22Rv1 (cell line): ENCODE measurements at regions not wholly inside any gene's neighbourhood (a gene's known extent, or its start where the extent isn't known, plus 50 kb on each side); places are given as distances from the start of the nearest gene placed in this dataset.

Source experiments
- ZFX ChIP-seq: fragments of 450-650 bp; IDR thresholded peaks from 2 replicates; pipeline ENCODE4 v1.6.1; 2017; ENCODE audit warnings: antibody characterized with exemption, borderline replicate concordance
- TF ChIP-seq, protein P1 (sequence below): fragments of 450-650 bp; IDR thresholded peaks from 2 replicates; pipeline ENCODE4 v1.5.1; 2017; ENCODE audit warnings: mild to moderate bottlenecking

DNA sequence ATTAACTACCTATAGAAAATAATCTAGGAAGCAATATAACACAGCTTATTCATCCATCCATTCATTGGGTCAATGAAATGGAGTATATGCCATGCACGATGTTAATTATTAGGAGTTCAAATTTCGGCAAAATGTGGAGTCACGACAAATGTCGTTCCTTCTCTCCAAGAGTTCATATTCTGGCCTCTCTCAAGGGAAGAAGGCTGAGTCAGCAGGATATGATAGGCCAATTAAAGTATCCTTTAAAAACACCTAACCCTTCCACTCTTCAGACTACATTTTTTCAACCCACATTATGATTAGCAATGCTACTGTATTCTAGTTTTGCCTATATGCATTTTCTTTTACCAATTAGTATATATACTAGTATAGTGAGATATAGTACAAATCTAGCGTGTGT lies 163.1 kb downstream of the LARP7 start:
- TF ChIP-seq, protein P1, sequence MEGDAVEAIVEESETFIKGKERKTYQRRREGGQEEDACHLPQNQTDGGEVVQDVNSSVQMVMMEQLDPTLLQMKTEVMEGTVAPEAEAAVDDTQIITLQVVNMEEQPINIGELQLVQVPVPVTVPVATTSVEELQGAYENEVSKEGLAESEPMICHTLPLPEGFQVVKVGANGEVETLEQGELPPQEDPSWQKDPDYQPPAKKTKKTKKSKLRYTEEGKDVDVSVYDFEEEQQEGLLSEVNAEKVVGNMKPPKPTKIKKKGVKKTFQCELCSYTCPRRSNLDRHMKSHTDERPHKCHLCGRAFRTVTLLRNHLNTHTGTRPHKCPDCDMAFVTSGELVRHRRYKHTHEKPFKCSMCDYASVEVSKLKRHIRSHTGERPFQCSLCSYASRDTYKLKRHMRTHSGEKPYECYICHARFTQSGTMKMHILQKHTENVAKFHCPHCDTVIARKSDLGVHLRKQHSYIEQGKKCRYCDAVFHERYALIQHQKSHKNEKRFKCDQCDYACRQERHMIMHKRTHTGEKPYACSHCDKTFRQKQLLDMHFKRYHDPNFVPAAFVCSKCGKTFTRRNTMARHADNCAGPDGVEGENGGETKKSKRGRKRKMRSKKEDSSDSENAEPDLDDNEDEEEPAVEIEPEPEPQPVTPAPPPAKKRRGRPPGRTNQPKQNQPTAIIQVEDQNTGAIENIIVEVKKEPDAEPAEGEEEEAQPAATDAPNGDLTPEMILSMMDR = no peak
- TF ChIP-seq ZFX = no peak
